Stomach (tissue), 4 donors: ENCODE measurements at regions not wholly inside any gene's neighbourhood (a gene's known extent, or its start where the extent isn't known, plus 50 kb on each side); places are given as distances from the start of the nearest gene placed in this dataset.

Experiments used
- POLR2A ChIP-seq, 4 donors: fragments of 450-650 bp; IDR thresholded peaks; one replicate each; pipeline ENCODE4 v1.6.1; 2016; ENCODE audit warnings: antibody characterized with exemption in 4 of 4, control low read depth in 2 of 4, mild to moderate bottlenecking in 1 of 4, moderate library complexity in 1 of 4
- TF ChIP-seq, protein P1 (sequence below), 7 experiments: fragments of 450-650 bp in 4 of 7; fragments of 200-600 bp in 3 of 7; sonication (generic) in 3 of 7; IDR thresholded peaks; one replicate each; pipeline ENCODE4 v1.5.1; 2016 to 2019; ENCODE audit warnings: antibody characterized with exemption in 7 of 7, control low read depth in 2 of 7, mild to moderate bottlenecking in 1 of 7

DNA sequence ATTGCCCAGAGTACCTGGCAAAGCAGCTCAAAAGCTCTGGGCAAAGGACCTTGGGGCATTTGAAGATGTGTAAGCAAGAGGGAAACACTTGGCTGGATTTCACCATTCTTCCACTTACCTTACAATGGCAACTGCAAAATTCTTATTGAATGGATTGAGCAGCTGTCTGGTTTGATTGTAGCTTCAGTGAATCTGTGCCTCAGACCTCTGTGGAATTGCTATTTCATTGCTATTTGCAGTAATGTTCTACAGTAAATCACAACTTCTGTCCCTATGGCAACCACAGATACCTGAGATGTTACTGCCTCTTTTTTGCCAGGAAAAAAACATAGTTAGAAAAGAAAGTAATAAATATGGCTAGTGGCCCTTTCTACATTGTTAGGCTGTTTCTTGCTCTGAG lies 519.5 kb downstream of the SUCLA2 start:
- no peak for TF ChIP-seq POLR2A (IDR thresholded peaks at IDR 0.05)
- TF ChIP-seq, protein P1, sequence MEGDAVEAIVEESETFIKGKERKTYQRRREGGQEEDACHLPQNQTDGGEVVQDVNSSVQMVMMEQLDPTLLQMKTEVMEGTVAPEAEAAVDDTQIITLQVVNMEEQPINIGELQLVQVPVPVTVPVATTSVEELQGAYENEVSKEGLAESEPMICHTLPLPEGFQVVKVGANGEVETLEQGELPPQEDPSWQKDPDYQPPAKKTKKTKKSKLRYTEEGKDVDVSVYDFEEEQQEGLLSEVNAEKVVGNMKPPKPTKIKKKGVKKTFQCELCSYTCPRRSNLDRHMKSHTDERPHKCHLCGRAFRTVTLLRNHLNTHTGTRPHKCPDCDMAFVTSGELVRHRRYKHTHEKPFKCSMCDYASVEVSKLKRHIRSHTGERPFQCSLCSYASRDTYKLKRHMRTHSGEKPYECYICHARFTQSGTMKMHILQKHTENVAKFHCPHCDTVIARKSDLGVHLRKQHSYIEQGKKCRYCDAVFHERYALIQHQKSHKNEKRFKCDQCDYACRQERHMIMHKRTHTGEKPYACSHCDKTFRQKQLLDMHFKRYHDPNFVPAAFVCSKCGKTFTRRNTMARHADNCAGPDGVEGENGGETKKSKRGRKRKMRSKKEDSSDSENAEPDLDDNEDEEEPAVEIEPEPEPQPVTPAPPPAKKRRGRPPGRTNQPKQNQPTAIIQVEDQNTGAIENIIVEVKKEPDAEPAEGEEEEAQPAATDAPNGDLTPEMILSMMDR (IDR thresholded peaks at IDR 0.05): no peak
